A549 (cell line): ENCODE measurements at regions not wholly inside any gene's neighbourhood (a gene's known extent, or its start where the extent isn't known, plus 50 kb on each side); places are given as distances from the start of the nearest gene placed in this dataset.

Experiments used
- ATAC-seq, 2 experiments: fragments of 200-7000 bp in 1 of 2; fragments of >200 bp in 1 of 2; cut with Nextera tagmentation in 1 of 2; cut with Tn5 transposase in 1 of 2; 3 replicates each; pipeline versions ENCODE4 v1.8.0 to v1.9.1; 2018 to 2020; ENCODE audit warnings: mild to moderate bottlenecking in 1 of 2, moderate library complexity in 1 of 2
- CTCF ChIA-PET: fragments of 300-600 bp; sonication (Branson Sonifier 250); formaldehyde crosslinking; extraction: SDS; loops from one replicate; lab custom pipeline; 2021; ENCODE audit warnings: antibody characterized with exemption, inconsistent platforms; lab: Yijun Ruan, JAX
- POLR2A ChIA-PET: fragments of 350-600 bp; formaldehyde crosslinking; extraction: SDS; loops from one replicate; lab custom pipeline; 2021; ENCODE audit warnings: antibody characterized with exemption, inconsistent platforms; lab: Yijun Ruan, JAX
- DNase-seq, 2 experiments: peaks; one replicate each; pipeline versions ENCODE4 v3.0.0 to v3.0.0-alpha.2; 2011 to 2016; ENCODE audit warnings: low read depth in 1 of 2, low spot score in 1 of 2
- FAIRE-seq: peaks from 2 replicates; lab custom pipeline; 2011; peaks lifted over from hg19 to GRCh38; lab: Jason Lieb, UNC
- H3K27ac ChIP-seq, 2 experiments: fragments of >200 bp; sonication (Bioruptor Twin); formaldehyde crosslinking; 3 replicates each; pipeline ENCODE4 v1.5.1; 2016 to 2017
- H3K4me1 ChIP-seq: fragments of >200 bp; sonication (Bioruptor Twin); formaldehyde crosslinking; 3 replicates; pipeline ENCODE4 v1.6.1; 2016
- H3K4me2 ChIP-seq: fragments of >200 bp; sonication (Bioruptor Twin); formaldehyde crosslinking; 3 replicates; pipeline ENCODE4 v1.6.1; 2016
- H3K4me3 ChIP-seq: fragments of >200 bp; sonication (Bioruptor Twin); formaldehyde crosslinking; 3 replicates; pipeline ENCODE4 v1.5.1; 2016
- H3K9me3 ChIP-seq: fragments of >200 bp; sonication (Bioruptor Twin); formaldehyde crosslinking; 3 replicates; pipeline ENCODE4 v1.6.1; 2016
- ATOH8 ChIP-seq: fragments of 250-450 bp; sonication (Bioruptor Pico); IDR thresholded peaks from 2 replicates; pipeline ENCODE4 v1.5.0; 2020; ENCODE audit warnings: low read depth, mild to moderate bottlenecking, moderate library complexity
- BHLHE40 ChIP-seq: IDR thresholded peaks from 2 replicates; pipeline ENCODE4 v1.6.1; 2012; ENCODE audit warnings: low read depth, low read length, inconsistent platforms
- CBX2 ChIP-seq: fragments of 200-600 bp; sonication (generic); IDR thresholded peaks from 2 replicates; pipeline ENCODE4 v1.6.1; 2016; ENCODE audit warnings: low read depth, mild to moderate bottlenecking, borderline replicate concordance
- CHD2 ChIP-seq: fragments of 150-350 bp; IDR thresholded peaks from 2 replicates; pipeline ENCODE4 v1.6.1; 2014; ENCODE audit warnings: low read length; ENCODE audit not compliant: partially characterized antibody
- CHD4 ChIP-seq: fragments of 200-600 bp; sonication (generic); IDR thresholded peaks from 2 replicates; pipeline ENCODE4 v1.6.1; 2016; ENCODE audit warnings: antibody characterized with exemption, mild to moderate bottlenecking, borderline replicate concordance
- EHF ChIP-seq: fragments of 250-450 bp; sonication (Bioruptor Pico); IDR thresholded peaks from 2 replicates; pipeline ENCODE4 v1.5.0; 2020; ENCODE audit warnings: mild to moderate bottlenecking
- HDAC2 ChIP-seq: fragments of 200-600 bp; sonication (generic); IDR thresholded peaks from 2 replicates; pipeline ENCODE4 v1.6.1; 2016
- HOXB13 ChIP-seq: fragments of 250-450 bp; sonication (Bioruptor Pico); IDR thresholded peaks from 2 replicates; pipeline ENCODE4 v1.5.0; 2020; ENCODE audit warnings: low read depth, mild to moderate bottlenecking, moderate library complexity
- HOXB5 ChIP-seq: fragments of 250-450 bp; sonication (Bioruptor Pico); IDR thresholded peaks from 2 replicates; pipeline ENCODE4 v1.5.0; 2020; ENCODE audit warnings: mild to moderate bottlenecking, moderate library complexity
- JUNB ChIP-seq: fragments of >200 bp; sonication (Bioruptor Twin); formaldehyde crosslinking; IDR thresholded peaks from 2 replicates; pipeline ENCODE4 v1.6.1; 2016
- MAFK ChIP-seq: fragments of 450-650 bp; IDR thresholded peaks from 2 replicates; pipeline ENCODE4 v1.6.1; 2014; ENCODE audit not compliant: partially characterized antibody
- MAX ChIP-seq: IDR thresholded peaks from 2 replicates; pipeline ENCODE4 v1.6.1; 2012
- NFE2L2 ChIP-seq: fragments of 150-350 bp; conservative IDR thresholded peaks from 2 replicates; pipeline ENCODE4 v1.6.1; 2014; ENCODE audit warnings: low read length
- PBX3 ChIP-seq: IDR thresholded peaks from 2 replicates; pipeline ENCODE4 v1.6.1; 2012
- POLR2A ChIP-seq: IDR thresholded peaks from 2 replicates; pipeline ENCODE4 v1.6.1; 2012; ENCODE audit warnings: mild to moderate bottlenecking, low read length
- POLR2AphosphoS2 ChIP-seq: conservative IDR thresholded peaks from 2 replicates; pipeline ENCODE4 v1.6.1; 2012; ENCODE audit warnings: low read length, improper control_type of control experiment, inconsistent platforms
- REST ChIP-seq: fragments of 200-600 bp; sonication (generic); IDR thresholded peaks from 2 replicates; pipeline ENCODE4 v1.6.1; 2016; ENCODE audit warnings: antibody characterized with exemption, mild to moderate bottlenecking, moderate library complexity
- RFX5 ChIP-seq: fragments of 450-650 bp; IDR thresholded peaks from 2 replicates; pipeline ENCODE4 v1.7.1; 2014; ENCODE audit warnings: antibody characterized with exemption, mild to moderate bottlenecking, moderate library complexity
- TP53 ChIP-seq: fragments of 250-450 bp; sonication (Bioruptor Pico); IDR thresholded peaks from 2 replicates; pipeline ENCODE4 v1.5.0; 2021; ENCODE audit warnings: mild to moderate bottlenecking, moderate library complexity
- ZC3H11A ChIP-seq: fragments of 450-650 bp; IDR thresholded peaks from 2 replicates; pipeline ENCODE4 v1.6.1; 2014; ENCODE audit warnings: antibody characterized with exemption, mild to moderate bottlenecking
- ZSCAN20 ChIP-seq: fragments of 250-450 bp; sonication (Bioruptor Pico); IDR thresholded peaks from 2 replicates; pipeline ENCODE4 v1.8.0; 2022; ENCODE audit warnings: mild to moderate bottlenecking, moderate library complexity
- WGBS: methylation state at CpG from one replicate; pipeline ENCODE4 v1.1.6; 2017; ENCODE audit errors: missing lambda C conversion rate; 5-methylcytosine and 5-hydroxymethylcytosine counted together

GRCh38 chr5:54766748-54767147, 218.6 kb downstream of the ESM1 start:
- CTCF ChIA-PET: interaction anchor here (1.7 kb wide), 1 partner anchor 10 kb away, joined by 5 read pairs; no protein-coding TSS in a partner anchor
- Histone ChIP-seq H3K4me2 (no peak overlapping the region), H3K27ac (no peak overlapping the region), H3K9me3 (no peaks in the 10 kb centered on the region), H3K4me1 (no peaks in the 10 kb centered on the region), H3K4me3 (no peak overlapping the region)
- POLR2A ChIA-PET: no interaction called here
- FAIRE-seq (no peak), DNase-seq (no peak), ATAC-seq (no peak; a peak in 1 of 6 replicates)
- 27% methylated on average over 1 of the region's 1 CpG for WGBS
- TF ChIP-seq NFE2L2 (0 out of 2 replicates have a peak, but pooled peaks have one; percentile 23), PBX3 (no peak)

GRCh38 chr5:54765165-54766028, 220.0 kb downstream of the ESM1 start:
- WGBS: 49% methylated on average over 5 of the region's 5 CpGs
- ATAC-seq (no peak), DNase-seq (no peak), FAIRE-seq (no peak)
- ChIA-PET CTCF (interaction anchor here (1.6 kb wide), 1 partner anchor 248 kb away, joined by 4 read pairs; the partner anchor contains the start of gene SNX18), POLR2A (no interaction called here)
- Histone ChIP-seq H3K9me3 (no peaks in the 10 kb centered on the region), H3K4me3 (no peak overlapping the region), H3K27ac (no peak overlapping the region), H3K4me1 (peaks cover 4% of the 10 kb centered on the region; the same call in 1 of the 3 replicates), H3K4me2 (no peak overlapping the region)
- TF ChIP-seq RFX5 (no peak), MAFK (no peak), BHLHE40 (no peak), HDAC2 (no peak), JUNB (no peak), CHD2 (no peak), ATOH8 (CRISPR knock-in tag) (no peak), ZSCAN20 (CRISPR knock-in tag) (no peak), HOXB5 (CRISPR knock-in tag) (no peak), MAX (no peak), HOXB13 (CRISPR knock-in tag) (no peak), CBX2 (no peak), POLR2A (no peak), REST (no peak), TP53 (CRISPR knock-in tag) (no peak), ZC3H11A (no peak), EHF (no peak), POLR2AphosphoS2 (no peak), CHD4 (no peak)
